ENCODE measurements at regions not wholly inside any gene's neighbourhood (a gene's known extent, or its start where the extent isn't known, plus 50 kb on each side); places are given as distances from the start of the nearest gene placed in this dataset.

DNA sequence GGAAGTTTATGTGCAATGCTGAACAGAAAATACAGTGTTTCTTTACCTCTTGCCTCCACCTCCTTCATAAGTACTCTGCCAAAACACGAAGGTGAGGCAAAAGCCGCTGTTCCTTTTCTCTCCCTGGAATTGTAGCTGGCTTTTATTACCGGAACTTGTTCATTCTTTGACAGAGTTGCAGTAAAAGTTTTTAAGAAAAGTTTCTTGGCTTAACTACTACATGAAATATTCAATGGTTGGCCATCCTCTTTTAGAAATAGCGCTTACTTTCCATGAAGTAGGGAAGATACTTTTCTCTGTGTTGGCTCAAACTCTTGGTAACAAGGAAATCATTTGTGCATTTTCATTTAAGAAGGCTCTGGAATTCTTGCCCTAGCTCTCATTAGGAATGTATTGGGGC lies 950.7 kb upstream of the FANCL start:
- no peaks in the 10 kb centered on the region for H3K27me3 ChIP-seq
- H3K27ac ChIP-seq = no peak overlapping the region
- H3K4me1 ChIP-seq (ENCODE audit: insufficient read depth) = no peaks in the 10 kb centered on the region
- H3K9me3 ChIP-seq = no peaks in the 10 kb centered on the region
- no peak for DNase-seq
- WGBS, 3 donors = 84 to 90% (median 85%) methylated on average over 4 of the region's 4 CpGs
- no peaks in the 10 kb centered on the region for H3K36me3 ChIP-seq
- H3K4me3 ChIP-seq = no peak overlapping the region
- TF ChIP-seq CTCF (IDR thresholded peaks at IDR 0.05) (no peak), POLR2A (IDR thresholded peaks at IDR 0.05) (no peak), EP300 (IDR thresholded peaks at IDR 0.05) (no peak)
- intact Hi-C loops (cut with DNase I) = no loop called here

DNA sequence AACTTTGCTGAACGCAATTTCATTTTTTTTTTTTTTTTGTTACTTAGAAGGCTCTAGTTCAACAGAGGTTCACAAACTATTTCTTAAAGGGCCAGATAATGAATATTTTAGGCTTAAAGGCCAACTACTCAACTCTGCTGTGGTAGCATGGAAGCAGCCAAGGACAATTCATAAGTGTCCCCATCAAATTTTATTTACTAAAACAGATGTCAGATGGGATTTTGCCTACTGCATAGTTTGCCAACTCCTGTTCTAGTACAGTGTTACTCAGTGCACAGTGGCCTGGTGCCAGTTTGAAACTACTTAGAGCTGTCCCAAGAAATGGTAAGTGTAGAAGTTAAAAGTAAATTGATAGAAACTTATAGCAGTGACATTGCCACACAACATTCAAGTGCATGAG lies 949.4 kb upstream of the FANCL start:
- no peak for TF ChIP-seq EP300 (IDR thresholded peaks at IDR 0.05)
- TF ChIP-seq POLR2A (IDR thresholded peaks at IDR 0.05) = no peak
- no peak for TF ChIP-seq CTCF (IDR thresholded peaks at IDR 0.05)
- no peak overlapping the region for H3K4me3 ChIP-seq
- H3K9me3 ChIP-seq = no peaks in the 10 kb centered on the region
- intact Hi-C loops (cut with DNase I) = no loop called here
- WGBS, 3 donors = 57 to 84% (median 68%) methylated on average over 1 of the region's 1 CpG
- H3K36me3 ChIP-seq = no peaks in the 10 kb centered on the region
- no peaks in the 10 kb centered on the region for H3K27me3 ChIP-seq
- H3K27ac ChIP-seq = no peak overlapping the region
- DNase-seq = no peak
- peaks cover 1% of the 10 kb centered on the region for H3K4me1 ChIP-seq (ENCODE audit: insufficient read depth)

DNA sequence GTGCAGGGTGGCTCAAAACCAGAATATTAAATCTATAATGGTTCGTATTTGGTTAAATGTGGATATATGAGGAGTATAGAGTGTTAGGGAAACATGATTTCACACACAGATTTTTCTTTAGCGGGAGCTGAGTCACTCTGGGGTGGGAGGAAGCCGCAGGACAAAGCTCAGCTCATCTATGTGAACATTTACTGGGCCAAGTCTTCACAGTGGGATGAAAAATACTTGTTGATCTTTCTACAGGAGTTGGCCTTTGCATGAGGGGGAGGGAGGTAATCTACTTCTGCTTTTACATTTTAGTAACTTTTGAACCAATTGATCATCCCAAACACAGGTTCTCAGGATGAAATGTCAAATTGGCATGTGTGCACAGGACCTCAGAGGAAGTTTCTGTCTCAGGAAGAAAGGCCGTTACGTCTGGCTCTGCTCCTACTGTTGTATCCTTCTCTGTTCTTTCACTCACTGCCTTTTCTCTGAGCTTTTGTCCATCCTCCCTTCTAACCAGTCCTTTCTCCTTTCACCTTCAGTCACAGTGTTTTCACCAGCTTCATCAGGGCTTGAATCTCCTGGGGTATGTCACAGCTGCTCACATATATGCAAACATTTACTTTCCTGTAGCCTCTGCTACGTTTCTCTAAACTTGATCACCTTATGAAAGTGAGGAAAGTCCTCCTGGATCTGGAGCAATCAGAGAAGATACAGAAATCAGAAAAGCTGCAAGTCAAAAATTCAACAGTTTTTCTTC lies 943.3 kb upstream of the FANCL start:
- H3K4me3 ChIP-seq = no peak overlapping the region
- no peak for TF ChIP-seq CTCF (IDR thresholded peaks at IDR 0.05)
- no peak for TF ChIP-seq POLR2A (IDR thresholded peaks at IDR 0.05)
- no peak for TF ChIP-seq EP300 (IDR thresholded peaks at IDR 0.05)
- H3K27ac ChIP-seq = peak overlapping the region; percentile 57 to 62
- no peaks in the 10 kb centered on the region for H3K9me3 ChIP-seq
- intact Hi-C loops (cut with DNase I) = no loop called here
- H3K27me3 ChIP-seq = no peaks in the 10 kb centered on the region
- DNase-seq = peak in 2 of 5 donors; percentile 24 to 31
- WGBS, 3 donors = 9 to 18% (median 14%) methylated on average over 6 of the region's 6 CpGs
- H3K36me3 ChIP-seq = no peaks in the 10 kb centered on the region
- peaks cover 14% of the 10 kb centered on the region for H3K4me1 ChIP-seq (ENCODE audit: insufficient read depth)

DNA sequence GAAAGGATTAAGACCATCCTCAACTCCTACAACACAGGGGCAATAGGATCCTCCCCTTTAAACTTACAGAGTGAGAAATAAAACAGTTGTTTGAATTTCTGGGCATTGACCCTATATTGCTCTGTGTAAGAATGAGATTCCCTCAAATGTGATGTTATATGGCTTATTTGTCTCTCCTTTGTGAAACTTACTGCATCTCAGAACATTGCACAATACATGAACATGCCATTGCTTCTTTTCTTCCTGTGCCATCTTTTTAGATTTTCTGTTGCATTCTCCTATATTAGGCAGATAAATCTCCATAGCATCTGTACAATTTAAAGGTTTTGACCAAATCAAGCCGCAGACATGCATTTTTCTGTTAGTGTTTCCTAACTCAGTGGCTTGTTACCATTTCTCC lies 941.9 kb upstream of the FANCL start:
- no peaks in the 10 kb centered on the region for H3K9me3 ChIP-seq
- peak overlapping the region in 1 of 2 donors; percentile 62 for H3K27ac ChIP-seq
- TF ChIP-seq EP300 (IDR thresholded peaks at IDR 0.05) = no peak
- TF ChIP-seq CTCF (IDR thresholded peaks at IDR 0.05) = no peak
- TF ChIP-seq POLR2A (IDR thresholded peaks at IDR 0.05) = no peak
- no peak for DNase-seq
- intact Hi-C loops (cut with DNase I) = no loop called here
- H3K4me1 ChIP-seq (ENCODE audit: insufficient read depth) = peaks cover 16% of the 10 kb centered on the region
- no peaks in the 10 kb centered on the region for H3K27me3 ChIP-seq
- 92 to 96% (median 94%) methylated on average over 1 of the region's 1 CpG for WGBS, 3 donors
- no peak overlapping the region for H3K4me3 ChIP-seq
- H3K36me3 ChIP-seq = no peaks in the 10 kb centered on the region
